Chondrocyte (in vitro differentiated cells): ENCODE measurements at regions not wholly inside any gene's neighbourhood (a gene's known extent, or its start where the extent isn't known, plus 50 kb on each side); places are given as distances from the start of the nearest gene placed in this dataset.

Experiments used
- DNase-seq: peaks from one replicate; pipeline ENCODE4 v3.0.0; 2021; ENCODE audit warnings: mixed read lengths, low spot score
- H3K27ac Mint-ChIP-seq: one replicate; pipeline ENCODE4 v1.8.0; 2021; ENCODE audit warnings: mild to moderate bottlenecking, moderate library complexity, mixed read lengths; ENCODE audit not compliant: unreplicated experiment
- H3K27me3 Mint-ChIP-seq: 2 replicates; pipeline ENCODE4 v1.8.0; 2021; ENCODE audit warnings: low read depth, mixed read lengths
- H3K36me3 Mint-ChIP-seq: 2 replicates; pipeline ENCODE4 v1.8.0; 2021; ENCODE audit warnings: low read depth, mixed read lengths
- H3K4me1 Mint-ChIP-seq: 2 replicates; pipeline ENCODE4 v1.8.0; 2021; ENCODE audit warnings: low read depth, mild to moderate bottlenecking, mixed read lengths
- H3K4me3 Mint-ChIP-seq: one replicate; pipeline ENCODE4 v1.8.0; 2021; ENCODE audit warnings: mild to moderate bottlenecking, moderate library complexity, mixed read lengths; ENCODE audit not compliant: unreplicated experiment
- H3K9me3 Mint-ChIP-seq: 2 replicates; pipeline ENCODE4 v1.8.0; 2021; ENCODE audit warnings: low read depth, mixed read lengths
- CTCF ChIP-seq: fragments of 200-600 bp; sonication (generic); IDR thresholded peaks from 2 replicates; pipeline ENCODE4 v1.5.0; 2021; ENCODE audit warnings: antibody characterized with exemption, mild to moderate bottlenecking, moderate library complexity

DNA sequence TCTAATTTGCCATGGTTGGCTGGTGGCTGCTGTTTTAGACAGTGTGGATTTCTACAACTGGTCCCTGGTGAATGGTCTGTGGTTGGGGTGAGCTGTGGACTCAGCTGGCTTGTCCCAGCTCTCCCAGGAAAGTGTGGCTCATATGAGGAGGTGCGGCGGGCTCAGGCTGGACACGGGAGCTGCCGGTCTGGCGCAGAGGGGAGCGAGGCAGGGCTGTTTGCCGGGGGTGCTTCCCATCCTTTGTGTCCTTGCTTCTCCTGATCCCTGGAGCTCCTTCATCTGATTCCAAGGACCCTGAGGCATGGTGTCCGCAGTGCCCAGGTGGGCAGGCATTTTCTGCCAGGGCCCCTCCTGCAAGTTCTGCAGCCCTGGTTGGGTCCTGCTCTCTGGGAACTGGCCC is 104.9 kb downstream of the TEX29 start:
- H3K36me3 Mint-ChIP-seq = no peaks in the 10 kb centered on the region
- TF ChIP-seq CTCF = no peak
- DNase-seq = no peak
- H3K27ac Mint-ChIP-seq = no peak overlapping the region
- peaks cover 13% of the 10 kb centered on the region for H3K27me3 Mint-ChIP-seq
- H3K4me1 Mint-ChIP-seq = no peaks in the 10 kb centered on the region
- no peak overlapping the region for H3K4me3 Mint-ChIP-seq
- H3K9me3 Mint-ChIP-seq = no peaks in the 10 kb centered on the region

DNA sequence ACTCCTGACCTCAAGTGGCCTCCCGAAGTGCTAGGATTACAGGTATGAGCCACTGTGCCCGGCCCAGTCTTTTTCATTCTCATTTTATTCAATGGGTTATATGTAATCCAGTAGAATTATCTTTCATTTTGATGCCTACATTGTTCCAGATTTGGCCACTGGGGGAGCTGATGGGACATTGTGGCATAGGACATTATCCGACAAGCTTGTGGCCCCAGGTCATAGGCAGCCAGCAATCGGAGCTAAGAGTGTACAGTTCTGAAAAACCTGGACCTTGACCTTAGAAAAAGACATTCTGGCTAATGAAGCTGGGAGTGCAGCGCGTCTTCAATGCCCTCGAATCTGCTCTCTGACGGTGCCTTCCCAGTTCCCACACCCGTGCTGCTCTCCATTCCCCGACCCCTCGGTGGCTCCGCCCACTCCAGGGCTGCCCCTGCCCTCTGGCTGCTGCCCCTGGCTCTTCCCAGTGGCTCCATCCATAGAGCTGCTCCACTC is 108.7 kb downstream of the TEX29 start:
- no peaks in the 10 kb centered on the region for H3K9me3 Mint-ChIP-seq
- peak; percentile 78 for TF ChIP-seq CTCF
- H3K4me1 Mint-ChIP-seq = no peaks in the 10 kb centered on the region
- no peak overlapping the region for H3K4me3 Mint-ChIP-seq
- no peaks in the 10 kb centered on the region for H3K36me3 Mint-ChIP-seq
- H3K27ac Mint-ChIP-seq = no peak overlapping the region
- no peak for DNase-seq
- H3K27me3 Mint-ChIP-seq = peaks cover 33% of the 10 kb centered on the region

- Mint-ChIP-seq H3K36me3 (no peaks in the 10 kb centered on the region), H3K4me3 (no peak overlapping the region), H3K4me1 (no peaks in the 10 kb centered on the region), H3K27ac (no peak overlapping the region), H3K27me3 (peaks cover 37% of the 10 kb centered on the region), H3K9me3 (no peaks in the 10 kb centered on the region)
- no peak for DNase-seq
- no peak for TF ChIP-seq CTCF
Measured at GRCh38 chr13:111431206-111431605, 110.8 kb downstream of the TEX29 start.

GRCh38 chr13:111434578-111435159 is 114.2 kb downstream of the TEX29 start:
- DNase-seq = no peak
- no peaks in the 10 kb centered on the region for H3K36me3 Mint-ChIP-seq
- no peak for TF ChIP-seq CTCF
- no peak overlapping the region for H3K4me3 Mint-ChIP-seq
- H3K27ac Mint-ChIP-seq = no peak overlapping the region
- H3K4me1 Mint-ChIP-seq = no peaks in the 10 kb centered on the region
- peaks cover 38% of the 10 kb centered on the region for H3K27me3 Mint-ChIP-seq
- H3K9me3 Mint-ChIP-seq = no peaks in the 10 kb centered on the region

DNA sequence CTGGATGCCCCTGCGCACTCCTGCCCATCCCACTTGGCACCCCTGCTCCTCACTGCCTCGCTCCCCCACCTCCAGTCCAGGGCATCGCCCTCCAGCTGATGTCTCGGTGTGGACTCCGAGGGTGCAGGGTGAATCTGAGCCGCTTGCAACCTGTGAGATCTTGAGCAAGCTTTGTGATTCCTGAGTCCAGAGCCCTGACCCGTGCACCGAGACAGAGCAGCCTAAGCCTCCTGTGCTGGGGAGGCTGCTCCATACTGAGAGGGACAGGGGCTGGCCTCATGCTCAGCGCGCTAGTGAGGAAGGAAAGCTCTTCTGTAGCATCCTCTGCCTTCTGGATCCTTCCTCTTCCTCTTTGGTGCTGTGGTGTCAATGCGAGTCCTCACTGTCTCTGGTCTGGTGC is 116.0 kb downstream of the TEX29 start:
- H3K27ac Mint-ChIP-seq = no peak overlapping the region
- no peak overlapping the region for H3K4me3 Mint-ChIP-seq
- H3K36me3 Mint-ChIP-seq = no peaks in the 10 kb centered on the region
- no peaks in the 10 kb centered on the region for H3K9me3 Mint-ChIP-seq
- no peak for TF ChIP-seq CTCF
- no peaks in the 10 kb centered on the region for H3K4me1 Mint-ChIP-seq
- peaks cover 41% of the 10 kb centered on the region for H3K27me3 Mint-ChIP-seq
- DNase-seq = no peak
